Mononuclear cell (primary cell): ENCODE measurements at regions not wholly inside any gene's neighbourhood (a gene's known extent, or its start where the extent isn't known, plus 50 kb on each side); places are given as distances from the start of the nearest gene placed in this dataset.

Experiments
- H3K27me3 ChIP-seq: 2 replicates; pipeline ENCODE4 v1.6.0; 2011; ENCODE audit warnings: low read length, control low read depth; ENCODE audit not compliant: insufficient read depth
- H3K4me1 ChIP-seq: 2 replicates; pipeline ENCODE4 v1.5.1; 2011; ENCODE audit warnings: mild to moderate bottlenecking, low read length, control low read depth; ENCODE audit not compliant: insufficient read depth
- H3K4me3 ChIP-seq: 2 replicates; pipeline ENCODE4 v1.5.1; 2011; ENCODE audit warnings: mild to moderate bottlenecking, low read length, moderate library complexity
- H3K9me3 ChIP-seq: 2 replicates; pipeline ENCODE4 v1.5.1; 2011; ENCODE audit warnings: low read depth, mild to moderate bottlenecking, control low read depth, low read length

- Histone ChIP-seq H3K4me3 (no peak overlapping the region), H3K4me1 (no peaks in the 10 kb centered on the region), H3K9me3 (no peaks in the 10 kb centered on the region), H3K27me3 (no peaks in the 10 kb centered on the region)
These were observed 154.6 kb downstream of the ACKR3 start for GRCh38 chr2:236724200-236724599.

DNA sequence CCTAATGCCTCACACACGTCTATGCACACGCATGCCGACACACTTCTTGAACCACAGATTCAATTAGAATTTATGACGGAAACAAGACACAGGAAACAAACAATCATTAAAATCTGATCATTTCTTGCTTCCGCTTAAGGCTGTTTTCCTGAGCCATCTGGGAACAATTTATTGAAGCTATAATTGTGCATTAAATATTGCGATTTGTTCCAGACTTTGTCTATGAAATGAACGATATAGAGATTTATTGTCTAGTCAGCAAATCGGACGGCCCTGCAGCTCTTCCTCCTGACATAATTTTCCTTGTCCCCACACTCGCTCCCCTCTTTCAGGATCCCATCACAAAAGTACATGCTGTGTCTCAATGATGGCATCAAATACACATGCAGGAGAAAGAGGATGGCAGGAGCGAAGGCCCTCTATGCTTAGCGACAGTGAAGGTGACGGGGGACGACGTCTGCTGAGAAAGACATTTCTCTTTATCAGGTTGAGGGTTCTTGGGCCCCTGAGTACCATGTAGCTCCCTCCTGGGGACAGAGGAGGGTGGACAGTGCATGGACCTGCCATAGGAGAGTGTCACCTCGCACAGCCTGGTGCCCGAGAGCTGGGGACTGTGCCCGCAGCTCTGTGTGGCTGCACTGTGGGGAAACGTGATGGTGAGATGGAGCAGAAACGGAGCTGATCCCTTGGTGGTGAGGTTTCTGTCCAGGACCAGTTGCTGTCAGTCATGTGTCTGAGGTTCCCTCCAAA is 157.3 kb downstream of the ACKR3 start:
- H3K4me1 ChIP-seq, result no peaks in the 10 kb centered on the region
- no peak overlapping the region for H3K4me3 ChIP-seq
- H3K9me3 ChIP-seq, result no peaks in the 10 kb centered on the region
- no peaks in the 10 kb centered on the region for H3K27me3 ChIP-seq

- H3K27me3 ChIP-seq, result no peaks in the 10 kb centered on the region
- no peaks in the 10 kb centered on the region for H3K4me1 ChIP-seq
- no peak overlapping the region for H3K4me3 ChIP-seq
- no peaks in the 10 kb centered on the region for H3K9me3 ChIP-seq
These were observed 159.5 kb downstream of the ACKR3 start for GRCh38 chr2:236728916-236729670.

DNA sequence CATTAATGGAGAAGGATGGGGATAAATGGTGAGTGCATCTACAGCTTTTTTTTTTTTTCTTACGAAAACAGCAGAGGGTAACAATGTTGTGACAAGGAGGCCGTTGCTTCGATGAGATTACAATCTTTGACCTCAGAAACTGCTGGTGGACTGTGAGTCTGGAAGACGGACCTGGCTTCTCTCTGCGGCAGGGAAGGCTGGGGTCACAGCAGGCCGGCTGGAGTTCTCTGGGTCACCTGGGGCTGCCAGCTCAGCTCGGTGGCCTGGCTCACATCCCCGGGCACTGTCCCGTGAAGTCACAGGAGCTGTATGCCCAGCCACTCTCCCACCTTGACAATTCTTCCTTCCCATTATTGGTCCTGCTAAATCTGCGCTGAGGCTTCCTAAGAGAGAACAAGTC is 160.8 kb downstream of the ACKR3 start:
- Histone ChIP-seq H3K9me3 (no peaks in the 10 kb centered on the region), H3K4me1 (no peaks in the 10 kb centered on the region), H3K27me3 (no peaks in the 10 kb centered on the region), H3K4me3 (no peak overlapping the region)

- Histone ChIP-seq H3K27me3 (no peaks in the 10 kb centered on the region), H3K4me3 (no peak overlapping the region), H3K4me1 (no peaks in the 10 kb centered on the region), H3K9me3 (no peaks in the 10 kb centered on the region)
These were observed 162.3 kb downstream of the ACKR3 start for GRCh38 chr2:236731767-236732580.

DNA sequence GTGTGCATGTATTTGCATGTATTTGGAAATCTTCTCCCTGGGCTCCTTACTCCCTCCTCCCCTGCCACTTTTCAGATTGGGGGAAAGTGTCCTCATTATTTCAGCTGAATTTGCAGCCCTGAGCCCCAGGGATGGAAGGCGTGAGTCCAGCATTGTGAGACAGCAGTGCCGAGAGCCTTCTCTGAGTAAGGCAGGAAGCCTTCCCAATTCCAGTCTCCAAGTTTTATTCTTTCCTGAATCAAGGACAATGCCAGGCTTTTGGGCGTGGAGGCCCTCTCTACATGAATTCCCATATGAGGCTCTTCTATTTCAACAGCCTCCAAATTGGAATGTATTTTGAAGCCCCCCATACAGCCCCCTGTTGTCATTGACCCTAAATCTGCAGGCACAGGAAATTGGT is 163.5 kb downstream of the ACKR3 start:
- Histone ChIP-seq H3K27me3 (no peaks in the 10 kb centered on the region), H3K4me1 (no peaks in the 10 kb centered on the region), H3K9me3 (no peaks in the 10 kb centered on the region), H3K4me3 (no peak overlapping the region)

- Histone ChIP-seq H3K9me3 (no peaks in the 10 kb centered on the region), H3K27me3 (no peaks in the 10 kb centered on the region), H3K4me1 (no peaks in the 10 kb centered on the region), H3K4me3 (no peak overlapping the region)
These were observed 166.2 kb downstream of the ACKR3 start for GRCh38 chr2:236735825-236736238.

GRCh38 chr2:236738030-236738429 is 168.4 kb downstream of the ACKR3 start:
- H3K4me1 ChIP-seq, result peaks cover 3% of the 10 kb centered on the region
- no peaks in the 10 kb centered on the region for H3K27me3 ChIP-seq
- H3K4me3 ChIP-seq, result no peak overlapping the region
- H3K9me3 ChIP-seq, result no peaks in the 10 kb centered on the region

GRCh38 chr2:236738896-236739295 is 169.3 kb downstream of the ACKR3 start:
- no peak overlapping the region for H3K4me3 ChIP-seq
- H3K4me1 ChIP-seq, result peaks cover 11% of the 10 kb centered on the region
- H3K27me3 ChIP-seq, result peaks cover 2% of the 10 kb centered on the region
- no peaks in the 10 kb centered on the region for H3K9me3 ChIP-seq

DNA sequence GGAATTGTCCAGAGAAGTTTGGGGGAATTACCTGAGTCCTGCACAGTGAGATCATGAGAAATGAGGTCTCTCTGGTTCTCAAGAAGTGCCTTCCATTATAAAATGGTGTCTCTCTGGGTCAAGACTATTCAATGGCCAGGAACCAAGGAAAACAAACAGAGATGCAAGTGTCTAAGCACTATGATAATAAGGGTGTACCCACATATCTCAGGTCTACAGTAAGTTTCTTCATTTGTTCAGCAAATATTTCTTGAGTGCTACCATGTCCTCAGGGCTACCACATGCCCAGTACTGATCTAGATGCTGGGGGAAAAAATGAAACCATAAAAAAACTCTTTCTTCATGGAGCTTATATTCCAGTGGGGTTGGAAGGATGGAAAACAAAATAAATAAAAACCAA is 170.0 kb downstream of the ACKR3 start:
- no peaks in the 10 kb centered on the region for H3K9me3 ChIP-seq
- no peak overlapping the region for H3K4me3 ChIP-seq
- H3K4me1 ChIP-seq, result peaks cover 18% of the 10 kb centered on the region
- peaks cover 2% of the 10 kb centered on the region for H3K27me3 ChIP-seq

DNA sequence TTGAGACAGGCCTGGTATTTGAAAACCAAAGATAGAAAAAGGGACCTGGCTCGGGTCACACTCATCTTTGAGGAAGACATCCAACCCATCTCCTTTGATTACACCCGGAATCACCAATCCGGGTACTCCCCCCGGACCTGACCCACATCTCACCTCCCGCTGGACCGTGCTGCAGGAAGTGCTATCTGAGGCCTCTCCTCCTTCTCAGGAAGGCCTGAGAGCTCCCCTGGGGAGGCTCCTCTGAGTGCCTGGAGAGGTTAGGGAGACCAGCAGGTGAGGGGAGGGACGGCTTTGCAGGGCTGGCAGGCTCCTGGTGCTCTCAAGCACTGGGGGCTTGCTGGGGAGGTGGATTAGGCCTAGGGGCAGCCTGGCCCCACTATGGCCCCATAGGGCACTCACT is 170.9 kb downstream of the ACKR3 start:
- H3K4me3 ChIP-seq, result no peak overlapping the region

GRCh38 chr2:236743039-236743920 is 173.7 kb downstream of the ACKR3 start:
- H3K27me3 ChIP-seq, result peaks cover 5% of the 10 kb centered on the region
- no peak overlapping the region for H3K4me3 ChIP-seq
- no peaks in the 10 kb centered on the region for H3K9me3 ChIP-seq
- H3K4me1 ChIP-seq, result peaks cover 27% of the 10 kb centered on the region

More for the DNA sequence above, 170.9 kb downstream of the ACKR3 start:
- peaks cover 18% of the 10 kb centered on the region for H3K4me1 ChIP-seq
- peaks cover 2% of the 10 kb centered on the region for H3K27me3 ChIP-seq
- no peaks in the 10 kb centered on the region for H3K9me3 ChIP-seq

- H3K4me1 ChIP-seq, result peaks cover 34% of the 10 kb centered on the region
- no peaks in the 10 kb centered on the region for H3K9me3 ChIP-seq
- peaks cover 5% of the 10 kb centered on the region for H3K27me3 ChIP-seq
- no peak overlapping the region for H3K4me3 ChIP-seq
These were observed 174.3 kb downstream of the ACKR3 start for GRCh38 chr2:236743921-236744280.

- H3K9me3 ChIP-seq, result no peaks in the 10 kb centered on the region
- H3K4me1 ChIP-seq, result peaks cover 38% of the 10 kb centered on the region
- peaks cover 5% of the 10 kb centered on the region for H3K27me3 ChIP-seq
- no peak overlapping the region for H3K4me3 ChIP-seq
These were observed 174.7 kb downstream of the ACKR3 start for GRCh38 chr2:236744281-236744705.
